ENCODE measurements at regions not wholly inside any gene's neighbourhood (a gene's known extent, or its start where the extent isn't known, plus 50 kb on each side); places are given as distances from the start of the nearest gene placed in this dataset.

DNA sequence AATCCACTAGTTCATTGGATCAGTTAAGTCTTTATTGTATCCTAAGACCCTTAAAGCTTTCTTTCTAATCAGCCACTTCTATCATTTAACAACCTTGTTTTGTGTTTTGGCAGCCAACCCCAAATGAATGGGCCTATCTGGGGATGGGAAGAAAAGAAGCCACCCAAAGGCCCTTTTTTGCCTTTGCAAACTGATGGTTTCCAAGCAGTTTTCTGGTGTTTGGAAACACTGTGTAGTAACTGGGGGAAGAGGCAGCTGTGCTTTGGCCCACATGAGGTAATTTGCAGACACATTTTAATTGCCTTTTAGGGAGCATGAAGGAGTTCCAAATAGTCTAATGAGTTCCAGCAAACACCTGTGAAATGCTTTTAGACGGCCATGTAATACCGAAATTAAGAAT is 1751.3 kb upstream of the WWC1 start:
- WGBS (ENCODE audit: insufficient coverage): no CpG with 5 or more reads among the region's 2 CpGs
- Mint-ChIP-seq H3K27ac (no peak overlapping the region), H3K9me3 (peaks cover 0 to 7% (median 3%) of the 10 kb centered on the region in 7 donors), H3K36me3 (no peaks in the 10 kb centered on the region), H3K27me3 (ENCODE audit: low read depth in 3 of 3) (peaks cover 0 to 1% (median 0%) of the 10 kb centered on the region in 3 donors), H3K4me3 (no peak overlapping the region), H3K4me1 (no peaks in the 10 kb centered on the region)
- DNase-seq: no peak
- H3K9ac ChIP-seq (ENCODE audit: insufficient read depth, low read length, poor library complexity, severe bottlenecking): no peak overlapping the region
- no peaks in the 10 kb centered on the region for H3K79me2 ChIP-seq (ENCODE audit: insufficient read depth, low read length)
- TF ChIP-seq, protein P1, sequence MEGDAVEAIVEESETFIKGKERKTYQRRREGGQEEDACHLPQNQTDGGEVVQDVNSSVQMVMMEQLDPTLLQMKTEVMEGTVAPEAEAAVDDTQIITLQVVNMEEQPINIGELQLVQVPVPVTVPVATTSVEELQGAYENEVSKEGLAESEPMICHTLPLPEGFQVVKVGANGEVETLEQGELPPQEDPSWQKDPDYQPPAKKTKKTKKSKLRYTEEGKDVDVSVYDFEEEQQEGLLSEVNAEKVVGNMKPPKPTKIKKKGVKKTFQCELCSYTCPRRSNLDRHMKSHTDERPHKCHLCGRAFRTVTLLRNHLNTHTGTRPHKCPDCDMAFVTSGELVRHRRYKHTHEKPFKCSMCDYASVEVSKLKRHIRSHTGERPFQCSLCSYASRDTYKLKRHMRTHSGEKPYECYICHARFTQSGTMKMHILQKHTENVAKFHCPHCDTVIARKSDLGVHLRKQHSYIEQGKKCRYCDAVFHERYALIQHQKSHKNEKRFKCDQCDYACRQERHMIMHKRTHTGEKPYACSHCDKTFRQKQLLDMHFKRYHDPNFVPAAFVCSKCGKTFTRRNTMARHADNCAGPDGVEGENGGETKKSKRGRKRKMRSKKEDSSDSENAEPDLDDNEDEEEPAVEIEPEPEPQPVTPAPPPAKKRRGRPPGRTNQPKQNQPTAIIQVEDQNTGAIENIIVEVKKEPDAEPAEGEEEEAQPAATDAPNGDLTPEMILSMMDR (IDR thresholded peaks at IDR 0.05): no peak
- no peak overlapping the region for H3K4me2 ChIP-seq (replicated peaks; ENCODE audit: extremely low read depth, low read length, poor library complexity, severe bottlenecking)
- H3K27me3 ChIP-seq (ENCODE audit: control insufficient read depth in 2 of 2, insufficient read depth in 2 of 2, low read length in 2 of 2): no peaks in the 10 kb centered on the region
- no peak overlapping the region for H2AFZ ChIP-seq (ENCODE audit: insufficient read depth, low read depth, low read length, poor library complexity, severe bottlenecking)
- H3K27ac ChIP-seq (ENCODE audit: low read depth in 1 of 2, low read length in 2 of 2): no peak overlapping the region
- no peak overlapping the region for H3K4me3 ChIP-seq (replicated peaks in 1 of 3; ENCODE audit: low read depth in 2 of 3, low read length in 3 of 3)
- peaks cover 5 to 9% of the 10 kb centered on the region in 2 donors for H3K9me3 ChIP-seq (replicated peaks in 1 of 2; ENCODE audit: control insufficient read depth in 1 of 2, insufficient read depth in 1 of 2, low read length in 2 of 2)
- H3K4me1 ChIP-seq (ENCODE audit: control insufficient read depth in 1 of 2, insufficient read depth in 2 of 2, low read length in 2 of 2): no peaks in the 10 kb centered on the region
- no peaks in the 10 kb centered on the region for H3K36me3 ChIP-seq (replicated peaks in 1 of 2; ENCODE audit: control insufficient read depth in 1 of 2, insufficient read depth in 2 of 2, low read length in 2 of 2)
- H4K20me1 ChIP-seq (ENCODE audit: insufficient read depth, low read length): no peaks in the 10 kb centered on the region
- intact Hi-C loops (cut with micrococcal nuclease): no loop called here

DNA sequence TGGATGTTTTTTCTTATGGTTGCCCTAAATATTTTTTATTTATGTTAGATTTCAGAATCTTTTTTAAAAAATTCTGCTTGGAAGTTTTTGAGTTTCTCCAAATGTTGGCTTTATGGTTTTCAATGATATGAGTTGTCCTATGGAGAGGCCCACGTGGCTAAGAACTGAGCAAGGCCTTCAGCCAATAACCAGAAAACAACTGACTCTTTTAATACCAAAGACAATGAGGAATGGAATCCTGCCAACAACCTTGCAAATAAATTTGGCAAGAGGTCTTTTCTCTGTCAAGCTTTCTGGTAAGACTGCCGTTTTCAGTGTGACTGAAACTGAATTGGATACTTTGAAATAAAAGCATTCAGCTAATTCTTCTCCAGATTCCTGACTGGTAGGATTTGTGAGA is 1740.1 kb upstream of the WWC1 start:
- H3K27me3 ChIP-seq (ENCODE audit: control insufficient read depth in 2 of 2, insufficient read depth in 2 of 2, low read length in 2 of 2): no peaks in the 10 kb centered on the region
- no peak for DNase-seq
- H3K27me3 Mint-ChIP-seq (ENCODE audit: low read depth in 3 of 3): no peaks in the 10 kb centered on the region
- TF ChIP-seq, protein P1 (IDR thresholded peaks at IDR 0.05): no peak
- H3K27ac ChIP-seq (ENCODE audit: low read depth in 1 of 2, low read length in 2 of 2): no peak overlapping the region
- H3K79me2 ChIP-seq (ENCODE audit: insufficient read depth, low read length): no peaks in the 10 kb centered on the region
- no peak overlapping the region for H3K9ac ChIP-seq (ENCODE audit: insufficient read depth, low read length, poor library complexity, severe bottlenecking)
- H3K27ac Mint-ChIP-seq: no peak overlapping the region
- H3K9me3 Mint-ChIP-seq: peaks cover 0 to 9% (median 5%) of the 10 kb centered on the region in 7 donors
- no peak overlapping the region for H3K4me3 Mint-ChIP-seq
- no peaks in the 10 kb centered on the region for H3K4me1 Mint-ChIP-seq
- no peaks in the 10 kb centered on the region for H3K36me3 Mint-ChIP-seq
- H4K20me1 ChIP-seq (ENCODE audit: insufficient read depth, low read length): no peaks in the 10 kb centered on the region
- H3K4me3 ChIP-seq (replicated peaks in 1 of 3; ENCODE audit: low read depth in 2 of 3, low read length in 3 of 3): no peak overlapping the region
- no peaks in the 10 kb centered on the region for H3K4me1 ChIP-seq (ENCODE audit: control insufficient read depth in 1 of 2, insufficient read depth in 2 of 2, low read length in 2 of 2)
- H3K36me3 ChIP-seq (replicated peaks in 1 of 2; ENCODE audit: control insufficient read depth in 1 of 2, insufficient read depth in 2 of 2, low read length in 2 of 2): no peaks in the 10 kb centered on the region
- WGBS (ENCODE audit: insufficient coverage): no CpG with 5 or more reads among the region's 2 CpGs
- peaks cover 0 to 6% of the 10 kb centered on the region in 2 donors for H3K9me3 ChIP-seq (replicated peaks in 1 of 2; ENCODE audit: control insufficient read depth in 1 of 2, insufficient read depth in 1 of 2, low read length in 2 of 2)
- H2AFZ ChIP-seq (ENCODE audit: insufficient read depth, low read depth, low read length, poor library complexity, severe bottlenecking): no peak overlapping the region
- intact Hi-C loops (cut with micrococcal nuclease): no loop called here
- H3K4me2 ChIP-seq (replicated peaks; ENCODE audit: extremely low read depth, low read length, poor library complexity, severe bottlenecking): no peak overlapping the region

Data from CD14-positive monocyte (primary cell).